HPDE6-E6E7 (cell line): ENCODE measurements at regions not wholly inside any gene's neighbourhood (a gene's known extent, or its start where the extent isn't known, plus 50 kb on each side); places are given as distances from the start of the nearest gene placed in this dataset.
A peak's percentile ranks its signal among the peaks of the same experiment; 100 is the strongest.

Source experiments
- DNase-seq: peaks from one replicate; pipeline ENCODE4 v3.0.0; 2011; ENCODE audit warnings: missing footprints; ENCODE audit errors: extremely low spot score

- DNase-seq, result peak; percentile 58
These were observed 101.0 kb upstream of the CASZ1 start for GRCh38 chr1:10897321-10897980.

GRCh38 chr1:10897981-10898728 is 101.7 kb upstream of the CASZ1 start:
- DNase-seq, result no peak

- DNase-seq, result no peak
These were observed 102.5 kb upstream of the CASZ1 start for GRCh38 chr1:10898921-10899320.

DNA sequence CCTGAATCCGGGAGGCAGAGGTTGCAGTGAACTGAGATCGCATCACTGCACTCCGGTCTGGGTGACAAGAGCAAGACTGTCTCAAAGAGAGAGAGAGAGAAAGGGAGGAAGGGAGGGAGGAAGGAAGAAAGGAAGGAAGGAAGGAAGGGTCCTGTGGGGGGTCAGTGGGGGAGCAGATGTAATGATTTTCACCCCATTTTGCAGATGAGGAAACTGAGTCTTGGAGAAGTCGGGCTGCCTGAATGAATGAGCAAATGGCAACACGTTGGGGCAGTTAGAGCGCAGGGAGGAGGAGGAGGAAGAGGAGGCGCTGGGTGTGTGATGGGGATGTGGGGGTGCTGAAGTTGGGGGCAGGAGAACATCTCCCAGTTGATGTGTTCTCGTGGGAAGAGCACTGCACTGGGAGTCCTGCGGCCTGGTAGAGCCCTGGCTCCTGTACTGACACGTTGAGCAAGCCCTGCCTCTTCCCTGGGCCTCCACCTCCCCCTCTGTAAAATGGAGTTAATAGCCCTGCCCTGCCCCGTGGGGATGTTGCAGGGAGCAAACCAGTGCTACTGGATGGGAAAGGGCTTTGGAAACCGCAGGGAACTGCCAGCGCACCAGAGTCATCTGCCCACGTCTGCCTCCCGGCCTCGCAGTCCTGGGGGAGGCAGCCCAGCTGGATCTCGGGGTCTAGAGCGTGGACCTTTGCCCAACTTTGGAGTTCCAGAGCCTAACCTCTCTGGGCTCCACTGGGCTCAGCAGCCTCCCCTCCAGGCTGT is 103.2 kb upstream of the CASZ1 start:
- DNase-seq, result peak; percentile 64

- DNase-seq, result peak; percentile 80
These were observed 103.8 kb upstream of the CASZ1 start for GRCh38 chr1:10900251-10900651.

GRCh38 chr1:10900691-10901090 is 104.2 kb upstream of the CASZ1 start:
- peak; percentile 55 for DNase-seq

- DNase-seq, result peak; percentile 59
These were observed 104.8 kb upstream of the CASZ1 start for GRCh38 chr1:10901091-10901890.

DNA sequence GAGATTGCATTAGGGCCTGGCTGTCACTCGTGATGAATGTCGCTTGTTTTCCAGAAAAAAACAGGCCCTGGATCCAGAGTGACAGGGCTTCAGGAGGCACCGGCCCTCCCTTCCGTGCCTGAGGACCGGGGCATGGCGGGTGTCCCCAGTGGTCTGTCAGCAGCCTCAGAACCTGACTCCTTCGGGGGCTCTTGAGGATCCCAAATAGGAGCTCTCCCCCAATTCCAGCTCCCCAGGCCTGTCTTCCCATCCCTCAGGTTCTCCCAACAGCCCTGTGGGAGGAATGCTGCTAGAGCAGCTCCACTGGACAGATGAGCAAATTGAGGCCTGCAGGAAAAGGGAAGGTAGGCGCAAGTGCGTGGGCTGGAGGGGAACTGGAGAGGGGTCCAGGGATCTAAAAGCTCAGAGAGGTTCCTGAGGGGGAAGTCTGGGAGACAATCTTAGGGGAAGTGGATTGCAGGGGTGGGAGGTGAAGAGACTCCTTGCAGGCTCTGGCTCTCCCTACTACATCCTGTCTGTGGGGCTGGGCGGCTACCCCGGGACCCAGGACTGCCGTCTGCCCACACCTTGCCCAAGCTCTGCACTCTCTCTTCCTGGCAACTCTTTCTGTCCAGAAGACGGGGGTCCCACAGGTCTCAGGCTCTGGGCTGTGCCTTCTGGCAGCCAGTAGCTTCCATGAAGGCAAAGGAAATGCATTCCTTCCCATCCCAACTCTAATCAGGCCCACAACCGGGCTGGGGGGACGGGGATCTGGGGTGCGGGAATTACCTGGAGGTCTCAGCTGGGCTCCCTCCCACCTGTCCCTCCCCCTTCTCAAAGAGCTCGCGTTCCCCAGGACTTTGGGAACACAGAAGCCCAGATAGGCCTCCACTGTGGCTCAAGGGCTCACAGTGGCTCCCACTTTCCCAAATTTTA is 105.7 kb upstream of the CASZ1 start:
- DNase-seq, result no peak

DNA sequence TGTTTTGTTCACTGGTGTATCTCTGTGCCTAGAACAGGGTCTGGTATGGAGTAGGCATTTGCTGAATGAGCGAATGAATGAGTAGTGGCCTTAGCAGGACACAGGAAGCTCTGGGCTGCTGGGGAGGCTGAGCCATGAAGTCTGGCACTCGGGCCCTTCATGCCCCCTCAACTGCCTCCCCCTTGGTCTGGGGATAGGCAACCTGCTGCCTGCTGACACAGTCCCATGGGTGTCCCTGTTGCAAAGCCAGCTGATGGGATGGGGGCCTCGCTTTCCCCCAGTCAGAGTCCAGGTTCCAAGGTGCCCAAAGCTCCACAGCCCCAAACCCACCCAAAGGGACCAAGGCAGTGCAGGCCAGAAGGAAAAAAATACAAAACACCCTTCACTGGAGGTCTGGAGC is 107.0 kb upstream of the CASZ1 start:
- DNase-seq, result no peak

DNA sequence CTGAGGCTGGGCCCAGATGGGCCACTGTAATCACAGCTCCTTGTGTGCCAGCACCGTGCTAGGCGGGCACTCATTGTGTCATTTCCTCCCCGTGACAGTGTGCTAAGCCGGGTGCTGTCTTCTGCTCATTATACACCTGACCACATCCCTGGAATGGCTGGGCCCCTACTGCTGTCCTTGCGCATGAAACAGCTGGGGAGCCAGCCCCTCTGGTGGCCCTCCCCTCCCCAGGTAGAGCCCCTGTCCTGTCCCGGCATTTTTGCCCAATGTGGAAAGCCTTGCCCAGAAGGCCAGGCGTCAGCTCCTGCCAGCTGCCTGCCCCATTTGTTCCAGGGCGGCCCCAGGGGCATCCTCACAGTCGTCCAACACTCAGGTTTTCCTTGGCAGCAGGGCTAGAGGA is 107.4 kb upstream of the CASZ1 start:
- DNase-seq, result no peak

- DNase-seq, result no peak
These were observed 107.8 kb upstream of the TARDBP start for GRCh38 chr1:10904396-10905358.

DNA sequence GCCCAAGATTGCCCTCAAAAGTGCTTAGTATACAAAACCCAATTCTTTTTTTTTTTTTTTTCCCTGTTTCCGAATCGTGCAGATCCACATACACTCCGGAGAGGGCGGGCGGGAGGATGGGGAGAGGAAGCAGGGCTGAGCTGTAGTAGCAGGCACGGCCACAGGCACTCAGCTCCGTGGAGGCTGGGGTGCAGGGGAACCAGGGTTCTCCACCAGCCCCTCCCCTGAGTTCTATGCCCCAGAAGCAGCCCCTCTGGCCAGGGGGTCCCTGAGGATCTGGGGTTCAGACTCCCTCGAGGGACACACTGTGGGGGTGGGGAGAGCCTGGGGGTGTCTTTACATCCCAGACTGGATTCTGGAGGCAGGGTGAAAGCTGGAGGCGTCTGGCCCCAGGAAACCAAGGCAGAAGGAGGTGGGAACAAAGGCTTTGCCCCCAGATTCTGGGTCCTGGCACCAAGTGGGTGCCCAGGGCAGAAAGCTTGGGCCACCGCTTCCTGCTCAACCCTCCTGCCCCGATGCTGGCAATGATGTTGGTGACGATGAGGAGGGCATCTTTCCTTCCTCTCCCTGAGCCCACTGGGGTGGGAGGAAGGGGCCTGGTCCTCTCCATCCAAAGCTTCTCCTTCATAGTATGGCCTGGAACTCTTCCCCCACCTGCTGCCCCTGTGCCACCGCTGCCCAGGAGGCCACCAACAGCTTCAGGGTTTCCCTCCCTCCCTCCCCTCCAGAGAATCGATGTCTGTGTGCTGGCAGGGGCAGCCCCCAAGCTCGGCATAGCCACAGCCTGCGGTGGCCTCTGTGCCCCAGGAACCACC is 106.4 kb upstream of the TARDBP start:
- DNase-seq, result no peak

DNA sequence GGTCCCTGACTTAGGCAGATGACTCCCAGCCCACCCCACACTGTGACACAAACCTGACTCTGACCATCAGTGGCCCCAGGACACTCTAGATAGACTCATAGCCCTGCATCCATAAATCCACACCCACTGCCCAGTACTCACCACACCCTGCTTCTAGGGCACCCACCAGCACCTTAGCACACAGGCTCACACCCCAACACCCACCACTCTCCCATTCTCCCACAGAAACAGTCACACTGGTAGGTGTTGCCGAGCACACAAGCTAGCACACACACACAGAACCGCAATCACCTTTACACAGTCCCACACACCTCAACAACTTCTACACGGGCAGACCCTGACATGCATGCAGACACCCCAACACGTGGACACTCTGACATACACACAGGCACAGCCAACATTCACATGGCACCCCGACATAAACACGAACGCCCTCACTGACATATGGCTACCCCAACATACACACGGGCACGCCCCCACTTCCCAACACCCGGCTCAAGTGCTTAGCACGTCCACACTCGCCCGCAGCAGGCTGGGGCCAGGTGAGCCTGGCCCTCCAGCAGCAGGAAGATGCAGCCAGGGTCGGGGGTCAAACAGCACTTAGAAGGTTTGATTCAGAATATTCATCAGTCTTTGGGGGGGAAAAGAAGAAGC is 105.5 kb upstream of the TARDBP start:
- no peak for DNase-seq

- DNase-seq, result no peak
These were observed 104.2 kb upstream of the TARDBP start for GRCh38 chr1:10908266-10908665.

DNA sequence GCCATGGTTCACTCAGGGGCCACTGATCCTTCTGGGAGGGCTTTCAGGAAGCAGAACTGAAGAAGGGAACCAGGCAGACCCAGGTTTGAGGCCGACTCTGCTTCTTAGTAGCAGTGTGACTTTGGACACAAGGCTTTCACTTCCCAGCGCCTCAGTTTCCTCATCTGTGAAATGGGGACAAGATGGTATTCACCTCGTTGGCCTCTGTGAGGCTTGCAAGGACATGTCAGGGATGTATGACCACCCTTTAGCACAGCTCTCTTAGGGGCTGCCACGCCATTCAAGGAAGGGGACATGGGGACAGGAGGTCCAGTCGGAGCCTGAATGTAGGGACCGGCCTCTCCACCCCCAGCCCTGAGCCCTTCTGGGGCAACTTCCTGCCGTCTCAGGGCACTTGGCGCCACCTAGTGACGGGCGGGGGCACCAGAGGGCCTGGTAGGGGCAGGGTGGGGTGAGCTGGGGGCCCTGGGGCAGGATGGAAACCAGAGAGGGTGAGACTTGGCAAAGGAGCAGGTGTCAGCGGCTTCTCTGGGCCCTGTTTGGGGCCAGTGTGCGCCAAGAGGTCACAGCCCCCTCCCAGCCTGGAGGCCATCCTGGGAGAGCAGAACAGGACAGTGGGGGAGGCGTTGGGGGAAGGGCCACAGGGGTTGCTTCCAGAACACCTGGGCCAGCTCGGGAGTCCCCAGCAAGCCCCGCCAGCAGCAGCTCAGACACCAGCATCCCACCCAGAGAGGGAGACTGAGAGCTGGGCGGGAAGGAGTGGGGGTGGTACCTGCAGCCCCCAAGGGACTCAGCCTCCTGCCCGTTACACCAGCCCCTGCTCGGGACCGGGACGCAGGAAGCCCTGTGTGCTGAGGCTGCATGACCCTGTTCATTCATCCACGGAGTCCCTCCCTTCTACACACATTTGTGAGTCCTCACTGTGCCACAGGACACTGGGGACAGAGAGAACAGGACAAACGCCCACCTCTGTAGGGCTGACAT is 102.5 kb upstream of the TARDBP start:
- DNase-seq, result no peak

- no peak for DNase-seq
These were observed 101.6 kb upstream of the TARDBP start for GRCh38 chr1:10910681-10911489.
